T-helper 1 cell (primary cell): ENCODE measurements at regions not wholly inside any gene's neighbourhood (a gene's known extent, or its start where the extent isn't known, plus 50 kb on each side); places are given as distances from the start of the nearest gene placed in this dataset.

Experiments
- DNase-seq, 5 donors: peaks; one replicate each; pipeline ENCODE4 v3.0.0-alpha.2; 2012 to 2020

DNA sequence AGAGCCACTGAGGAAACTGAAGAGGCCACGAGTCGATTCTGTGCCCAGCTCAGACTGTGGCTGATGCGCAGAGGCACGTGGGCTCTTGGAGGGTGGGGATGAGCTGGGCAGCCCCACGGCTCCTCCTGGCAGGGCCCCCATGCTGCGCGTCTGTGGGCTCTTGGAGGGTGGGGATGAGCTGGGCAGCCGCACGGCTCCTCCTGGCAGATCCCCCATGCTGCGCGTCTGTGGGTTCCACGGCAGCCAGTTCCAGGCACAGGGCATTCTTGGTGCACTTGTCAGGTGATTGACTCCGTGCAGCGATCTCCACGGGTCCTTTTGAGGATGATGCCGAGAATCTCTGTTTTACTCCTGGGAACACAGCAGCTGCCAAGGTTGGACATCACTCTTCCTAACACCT, 138.1 kb upstream of the ZNF236 start:
- no peak for DNase-seq

GRCh38 chr18:76679945-76680344, 142.4 kb upstream of the ZNF236 start:
- no peak for DNase-seq

DNA sequence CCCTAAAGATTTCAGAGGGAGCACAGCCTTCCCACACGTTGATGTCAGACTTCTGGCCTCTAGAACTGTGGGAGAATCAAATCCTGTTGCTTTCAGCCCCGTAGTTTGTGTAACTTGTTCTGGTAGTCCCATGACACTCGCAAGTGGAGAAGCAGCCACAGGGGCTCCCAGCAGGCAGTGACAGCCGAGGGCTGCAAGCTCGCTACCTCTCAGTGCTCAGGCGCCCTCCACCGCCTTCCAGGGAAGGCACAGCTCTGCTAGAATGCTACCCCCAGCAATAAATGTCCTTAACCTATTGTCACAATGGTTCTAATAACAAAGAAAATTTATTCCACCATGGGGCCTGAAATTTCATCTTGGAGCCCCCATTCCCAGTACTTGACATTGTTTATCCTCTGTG, 143.1 kb upstream of the ZNF236 start:
- DNase-seq: no peak

DNA sequence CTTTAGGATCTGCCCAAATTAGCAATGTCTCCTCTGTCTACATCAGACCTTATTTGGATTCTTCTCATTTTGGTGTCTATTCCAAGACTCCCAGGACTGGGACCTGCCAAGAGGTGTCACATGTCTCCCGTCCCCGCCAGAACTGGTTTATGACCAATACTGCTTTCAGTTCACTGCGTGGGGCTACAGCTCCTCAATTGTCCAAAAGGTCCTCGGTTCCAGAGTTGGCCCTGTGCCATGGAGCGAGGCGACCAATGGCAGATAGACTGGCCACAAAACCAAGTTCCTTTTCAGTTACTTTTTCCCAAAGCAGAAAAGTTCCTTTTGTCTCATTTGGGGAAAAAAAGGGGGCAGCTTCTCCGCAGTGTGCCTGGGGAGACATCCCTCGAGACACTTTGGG, 144.1 kb upstream of the ZNF236 start:
- DNase-seq: no peak

- DNase-seq: no peak
Observed at GRCh38 chr18:76674596-76674995, 147.8 kb upstream of the ZNF236 start.

DNA sequence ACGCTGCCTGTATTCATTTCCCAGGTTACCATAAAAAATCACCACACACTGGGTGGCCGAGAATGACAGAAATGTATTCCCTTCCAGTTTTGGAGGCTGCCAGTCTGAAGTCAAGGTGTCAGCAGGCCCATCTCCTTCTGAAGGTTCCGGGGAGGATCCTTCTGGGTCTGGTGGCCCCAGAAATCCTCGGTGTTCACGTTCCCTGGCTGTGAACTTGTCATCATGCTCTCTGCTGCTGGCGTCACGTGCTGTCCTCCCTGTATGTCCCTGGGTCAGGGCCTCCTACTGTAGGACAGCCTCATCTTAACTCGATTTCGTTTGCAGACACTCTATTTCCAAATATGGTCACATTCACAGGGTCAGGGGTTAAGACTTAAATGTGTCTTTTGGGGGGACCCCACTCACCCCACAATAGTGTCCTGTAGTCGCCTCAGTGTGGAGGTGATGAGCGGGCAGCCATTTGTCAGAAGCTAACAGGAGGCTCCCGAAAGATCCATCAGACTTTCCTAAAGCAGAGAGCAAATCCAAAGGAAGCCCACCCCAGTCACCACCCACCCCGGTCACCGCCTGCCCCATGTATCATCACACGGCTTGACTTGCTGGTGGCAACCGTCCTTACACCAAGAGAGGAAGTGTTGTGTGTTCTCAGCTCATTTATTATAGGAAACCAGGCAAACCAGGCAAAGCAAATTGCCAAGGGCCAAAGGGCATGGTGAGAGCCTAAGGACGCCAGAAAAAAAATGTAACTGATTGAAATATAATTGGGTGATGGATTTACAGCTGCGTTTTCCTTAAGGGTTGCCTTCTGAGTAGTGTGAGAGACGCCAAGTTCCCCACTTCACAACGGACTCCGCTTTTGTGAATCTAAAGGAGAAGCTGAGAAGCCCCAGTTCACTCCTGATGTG, 148.8 kb upstream of the ZNF236 start:
- no peak for DNase-seq

DNA sequence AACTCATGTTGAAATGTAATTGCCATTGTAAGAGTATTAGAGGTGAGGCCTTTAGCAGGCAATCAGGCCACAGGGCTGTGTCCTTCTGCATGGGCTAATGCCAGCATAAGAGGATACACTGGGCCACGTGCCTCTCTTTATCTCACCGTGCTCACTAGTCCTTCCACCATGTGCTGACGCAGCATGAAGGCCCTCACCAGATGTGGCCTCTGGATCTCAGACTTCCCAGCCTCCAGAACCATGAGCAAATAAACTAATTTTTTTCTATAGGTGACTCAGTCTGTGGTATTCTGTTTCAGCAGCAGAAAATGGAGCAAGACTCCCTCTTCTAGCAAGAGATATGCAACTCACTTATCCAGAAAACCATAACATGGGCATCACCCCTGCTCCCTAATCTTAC, 149.7 kb upstream of the ZNF236 start:
- DNase-seq: no peak

- no peak for DNase-seq
Observed at GRCh38 chr18:76670564-76671288, 151.6 kb upstream of the ZNF236 start.

DNA sequence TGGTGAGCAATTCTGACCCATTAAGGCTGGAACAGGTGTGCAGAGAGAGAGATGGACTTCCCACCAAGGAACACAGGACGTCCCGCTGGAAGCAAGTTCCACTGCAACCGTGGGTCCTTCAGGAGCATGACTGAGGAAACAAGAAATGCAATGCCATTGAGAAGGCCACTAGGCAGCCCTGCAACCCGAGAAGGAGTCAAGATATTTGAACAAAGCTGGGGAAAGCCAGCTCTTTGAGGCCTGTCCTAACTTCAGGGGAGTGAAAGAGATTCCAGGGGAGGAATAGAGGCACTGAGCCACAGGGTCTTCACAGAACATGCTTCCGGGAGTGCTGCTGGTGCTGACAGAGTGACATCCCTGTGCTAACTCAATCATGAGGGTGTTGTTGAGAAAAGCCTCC, 153.8 kb upstream of the ZNF236 start:
- DNase-seq: no peak

DNA sequence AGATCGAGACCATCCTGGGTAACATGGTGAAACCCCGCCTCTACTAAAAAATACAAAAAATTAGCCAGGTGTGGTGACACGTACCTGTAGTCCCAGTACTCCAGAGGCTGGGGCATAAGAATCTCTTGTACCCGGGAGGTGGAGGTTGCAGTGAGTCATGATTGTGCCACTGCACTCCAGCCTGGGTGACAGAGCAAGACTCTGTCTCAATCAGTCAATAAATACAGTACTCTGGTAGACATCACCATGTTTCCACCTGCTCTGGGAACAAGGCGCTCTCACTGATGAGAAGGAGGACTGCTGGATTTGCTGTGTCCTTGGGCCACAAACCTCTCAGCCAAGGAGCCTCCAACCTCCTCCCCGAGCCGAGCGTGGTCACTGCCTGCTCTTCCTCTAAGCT, 154.2 kb upstream of the ZNF236 start:
- no peak for DNase-seq

DNA sequence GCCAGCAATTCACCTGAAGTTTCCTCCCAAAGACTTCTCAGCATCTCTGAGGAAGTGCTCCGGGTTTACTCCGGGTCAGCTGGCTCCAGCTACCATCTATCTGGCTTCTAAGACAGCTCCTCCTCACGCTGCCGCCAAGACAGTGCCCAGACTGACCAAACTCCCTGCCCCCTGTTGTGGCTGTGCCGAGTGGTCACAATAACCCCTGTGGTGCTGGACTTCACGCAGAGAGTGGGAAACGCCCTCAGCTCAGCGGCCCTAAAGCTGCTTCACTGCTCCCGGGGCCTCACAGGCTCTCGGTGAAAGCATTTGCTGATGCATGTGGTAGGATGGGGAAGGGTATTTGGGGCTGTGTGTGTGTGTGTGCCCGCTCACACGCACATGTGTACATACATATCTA, 154.8 kb upstream of the ZNF236 start:
- DNase-seq: no peak

DNA sequence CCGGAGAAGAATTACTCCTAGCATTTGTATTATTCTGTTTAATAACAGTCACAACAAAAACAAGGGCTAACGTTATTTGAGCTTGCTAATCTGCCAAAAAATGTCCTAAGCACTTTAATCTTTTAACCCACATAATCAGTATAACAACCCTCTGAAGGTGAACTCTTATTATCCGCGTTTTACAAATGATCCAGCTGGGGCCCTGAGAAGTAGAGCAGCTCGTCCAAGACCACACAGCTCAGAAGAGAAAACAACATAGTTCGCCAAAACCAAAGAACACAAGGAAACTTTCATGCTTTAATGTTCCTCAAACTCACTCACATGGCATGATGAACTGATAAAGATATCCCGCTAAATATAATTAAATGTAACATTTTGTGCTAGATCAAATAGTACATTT, 159.7 kb upstream of the ZNF236 start:
- DNase-seq: no peak

DNA sequence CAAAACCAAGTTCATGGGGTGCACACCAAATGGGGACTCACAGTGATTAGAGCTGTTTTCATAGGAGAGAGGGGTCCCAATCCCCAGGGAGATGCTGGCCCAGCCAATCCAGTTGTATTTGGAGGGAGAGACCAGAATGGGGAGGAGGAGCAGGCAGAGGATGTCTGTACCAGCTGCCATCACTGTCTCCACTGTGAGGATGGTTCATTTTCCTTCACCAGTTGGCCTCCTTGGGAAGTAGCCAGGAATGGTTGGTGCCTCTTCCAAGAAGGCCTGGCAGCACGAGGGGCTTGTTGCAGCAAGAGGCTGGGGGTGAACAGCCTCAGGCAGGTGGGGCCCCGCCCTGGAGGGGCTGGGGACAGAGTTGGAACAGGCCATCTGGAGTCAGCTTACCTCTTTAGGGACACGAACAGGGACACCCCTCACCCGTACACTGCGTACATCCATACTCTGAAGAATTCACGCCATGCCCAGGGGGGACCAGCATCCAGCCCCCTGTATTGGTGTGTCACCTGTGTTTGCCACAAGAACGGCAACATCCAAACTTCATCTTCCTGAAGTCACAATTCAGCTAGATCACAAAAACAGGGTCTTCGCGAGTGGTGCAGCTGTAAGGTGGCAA, 161.7 kb upstream of the ZNF236 start:
- no peak for DNase-seq

- DNase-seq: no peak
Observed at GRCh38 chr18:76658627-76659026, 163.6 kb upstream of the ZNF516 start.

DNA sequence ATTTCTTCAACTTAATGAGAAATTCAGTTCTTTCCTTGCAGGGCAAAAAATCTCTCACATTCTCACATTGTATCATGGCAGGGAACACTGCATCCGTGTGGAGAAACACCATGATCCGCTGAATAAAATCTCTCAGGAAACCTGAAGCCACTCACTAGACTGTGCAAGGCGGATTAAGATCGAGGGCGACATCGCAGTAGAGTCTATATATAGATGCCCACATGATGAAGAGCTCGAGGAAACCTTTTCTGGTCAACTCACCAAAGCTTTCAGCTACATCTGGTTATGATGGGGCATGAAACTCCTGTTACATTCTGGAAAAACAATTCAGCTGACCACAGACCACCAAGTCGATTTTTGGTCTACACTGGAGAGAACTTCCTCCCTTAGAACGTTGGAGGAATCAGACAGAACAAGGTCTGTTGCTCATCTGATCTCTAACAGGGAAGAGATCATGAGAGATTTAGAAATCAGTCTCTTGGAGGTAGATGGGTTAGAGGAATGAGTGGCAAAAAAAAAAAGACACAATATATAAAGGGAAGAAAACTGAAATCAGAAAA, 162.9 kb upstream of the ZNF516 start:
- no peak for DNase-seq

DNA sequence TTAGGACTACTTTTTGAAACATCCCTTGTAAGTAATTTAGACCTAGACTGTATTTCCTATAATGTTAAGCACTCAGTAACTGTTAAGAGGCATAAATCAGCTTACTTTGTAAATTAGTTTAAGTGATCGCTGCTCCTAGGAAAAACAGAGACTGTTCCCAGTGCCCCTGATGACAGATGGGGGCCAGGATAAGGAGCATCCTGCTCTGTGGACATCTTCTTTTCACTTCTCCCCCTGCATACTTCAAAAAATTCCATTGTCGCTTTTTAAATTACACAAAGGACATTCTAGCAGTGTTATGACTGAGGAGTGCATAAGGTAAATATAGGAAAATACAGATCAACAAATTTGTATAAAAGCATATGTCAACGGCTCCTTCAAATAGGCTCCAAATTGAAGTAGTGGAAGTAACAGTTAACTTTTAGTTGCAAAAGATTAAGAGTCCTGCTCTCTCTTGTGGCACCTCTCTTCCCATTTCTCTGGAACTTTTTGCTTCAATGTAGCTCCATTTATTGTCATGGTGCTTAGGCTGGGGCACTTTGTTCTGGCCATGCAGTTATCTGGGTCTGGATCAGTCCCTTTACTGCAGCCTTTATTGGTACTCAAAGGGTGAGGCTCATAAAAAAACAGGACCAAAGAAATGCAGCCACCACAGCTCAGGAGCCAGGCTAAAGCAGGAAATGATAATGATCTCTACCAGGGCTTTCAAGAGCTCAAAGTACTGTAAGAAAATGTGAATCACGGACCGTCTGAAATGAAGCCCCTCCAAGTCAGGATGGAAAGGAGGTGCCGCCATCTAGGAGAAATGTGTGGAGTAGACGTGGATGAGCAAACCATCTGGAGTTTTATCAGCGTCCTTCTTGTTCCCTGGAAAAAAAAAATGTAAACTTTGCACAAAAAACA, 162.1 kb upstream of the ZNF516 start:
- DNase-seq: no peak

GRCh38 chr18:76654577-76654976, 159.5 kb upstream of the ZNF516 start:
- DNase-seq: no peak

- DNase-seq: no peak
Observed at GRCh38 chr18:76647322-76647721, 152.3 kb upstream of the ZNF516 start.

- DNase-seq: no peak
Observed at GRCh38 chr18:76644580-76644979, 149.5 kb upstream of the ZNF516 start.

- DNase-seq: no peak
Observed at GRCh38 chr18:76643996-76644395, 149.0 kb upstream of the ZNF516 start.

DNA sequence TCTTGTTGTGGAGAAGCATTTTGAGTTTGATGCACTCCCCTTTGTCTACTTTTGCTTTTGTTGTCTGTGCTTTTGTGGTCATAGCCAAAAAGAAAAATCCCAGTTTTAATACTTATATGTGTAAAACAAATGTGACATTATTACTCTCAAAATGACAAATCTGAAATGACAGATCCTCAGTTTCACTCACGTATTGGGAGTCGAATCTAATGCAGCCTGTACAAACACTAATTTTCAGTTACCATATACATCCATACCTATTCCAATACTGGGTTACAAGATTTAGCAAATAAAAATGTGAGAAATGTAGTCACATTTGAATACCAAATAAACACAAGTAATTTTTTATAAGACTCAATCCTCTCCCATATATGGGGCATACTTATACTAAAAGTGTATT, 148.2 kb upstream of the ZNF516 start:
- no peak for DNase-seq

GRCh38 chr18:76640438-76640837, 145.4 kb upstream of the ZNF516 start:
- DNase-seq: no peak
